ENCODE measurements at regions not wholly inside any gene's neighbourhood (a gene's known extent, or its start where the extent isn't known, plus 50 kb on each side); places are given as distances from the start of the nearest gene placed in this dataset.

DNA sequence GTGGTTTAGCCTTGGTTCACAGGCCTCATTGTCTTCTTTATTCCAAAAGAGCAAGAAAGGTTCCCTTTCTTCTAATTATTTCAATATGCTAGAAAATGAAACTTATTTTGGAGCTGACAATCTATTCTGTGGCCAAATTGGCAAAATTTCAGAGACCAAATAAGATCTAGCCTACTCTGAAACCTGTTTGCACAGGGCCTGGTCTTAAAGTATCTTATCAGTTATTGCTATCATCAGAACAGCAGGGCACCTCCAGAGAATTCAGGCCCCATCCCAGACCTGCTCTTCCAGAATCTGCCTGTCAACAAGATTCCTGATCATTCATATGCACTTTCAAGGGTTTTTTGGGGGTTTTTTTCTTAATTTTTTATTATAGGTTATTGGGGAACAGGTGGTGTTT lies 198.7 kb downstream of the ANAPC1 start:
- no peak for DNase-seq (ENCODE audit: low spot score)

DNA sequence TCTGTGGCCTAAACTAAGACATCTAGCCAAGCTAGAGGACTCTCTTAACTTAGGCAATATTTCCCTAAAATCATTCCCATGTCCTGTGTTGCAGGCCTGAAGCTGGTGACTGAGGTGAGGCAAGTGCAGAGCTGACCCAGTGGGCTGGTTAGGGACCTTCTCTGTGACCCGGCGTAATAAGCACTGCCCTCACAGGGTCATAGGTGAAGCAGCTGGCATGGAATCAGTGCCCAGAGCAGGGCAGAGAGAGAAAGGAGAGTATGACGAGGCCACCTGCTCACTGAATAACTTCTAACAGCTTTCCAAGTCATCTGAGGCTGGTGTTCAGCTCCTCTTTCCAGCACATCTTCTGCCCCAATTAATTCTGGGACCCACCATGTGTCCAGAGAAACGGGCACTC lies 197.0 kb downstream of the ANAPC1 start:
- DNase-seq (ENCODE audit: low spot score), result no peak

DNA sequence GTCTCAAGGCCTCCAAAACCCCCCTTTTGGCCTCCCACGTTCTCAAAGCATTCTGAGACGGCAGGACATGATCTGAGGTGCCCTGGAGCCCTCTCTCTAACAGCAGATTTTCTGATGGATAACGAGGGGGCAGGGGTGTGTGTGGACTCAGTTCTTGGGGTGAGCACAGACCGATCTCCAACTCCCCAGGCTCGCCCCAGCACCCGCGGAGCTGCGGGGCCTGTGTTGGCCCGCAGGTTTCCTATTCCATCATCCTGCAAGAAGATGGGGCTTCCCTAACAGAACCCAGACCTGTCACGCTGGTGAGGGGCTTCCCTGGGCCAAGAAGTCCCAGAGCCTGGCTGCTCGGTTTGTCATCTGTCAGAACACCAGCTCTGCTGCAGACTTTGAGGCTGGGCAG lies 196.1 kb downstream of the ANAPC1 start:
- DNase-seq (ENCODE audit: low spot score), result no peak

DNA sequence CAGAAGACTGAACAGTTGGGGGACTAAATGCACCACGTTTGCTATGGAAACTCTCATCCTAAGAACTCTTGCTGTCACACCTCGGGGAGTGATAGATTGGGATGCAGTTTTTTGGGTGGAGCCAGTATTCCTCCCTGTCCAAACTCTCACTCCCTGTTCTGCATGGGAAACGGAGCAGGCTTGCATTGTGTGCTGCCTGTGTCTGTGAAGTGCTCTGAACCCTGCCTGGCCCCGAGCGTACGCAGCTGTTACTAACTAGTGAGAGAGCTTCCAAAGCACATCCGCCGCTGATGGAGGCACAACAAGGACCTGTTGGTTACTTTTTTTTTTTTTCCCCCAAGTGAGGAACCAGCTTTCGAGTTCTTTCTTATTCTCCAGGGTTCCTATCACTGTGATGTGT lies 195.5 kb downstream of the ANAPC1 start:
- no peak for DNase-seq (ENCODE audit: low spot score)

DNA sequence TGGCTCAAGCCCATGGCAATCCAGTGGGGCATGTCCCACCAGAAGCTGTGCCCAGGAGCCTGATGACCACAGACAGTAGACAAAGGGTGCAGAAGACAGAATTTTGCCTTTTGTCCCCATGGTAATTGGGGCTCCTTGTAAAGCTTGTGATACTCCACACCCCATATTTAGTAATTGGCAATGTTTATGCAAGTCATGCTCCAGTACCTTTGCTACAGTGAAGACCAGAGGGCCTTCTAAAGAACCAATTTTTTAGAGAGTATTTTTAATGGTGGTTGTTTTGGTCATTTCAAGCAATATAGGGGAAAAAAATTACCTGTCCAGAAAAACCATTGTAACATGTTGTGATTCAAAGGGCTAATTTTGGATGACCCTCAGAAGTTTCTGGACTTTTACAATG lies 194.8 kb downstream of the ANAPC1 start:
- DNase-seq (ENCODE audit: low spot score), result no peak

DNA sequence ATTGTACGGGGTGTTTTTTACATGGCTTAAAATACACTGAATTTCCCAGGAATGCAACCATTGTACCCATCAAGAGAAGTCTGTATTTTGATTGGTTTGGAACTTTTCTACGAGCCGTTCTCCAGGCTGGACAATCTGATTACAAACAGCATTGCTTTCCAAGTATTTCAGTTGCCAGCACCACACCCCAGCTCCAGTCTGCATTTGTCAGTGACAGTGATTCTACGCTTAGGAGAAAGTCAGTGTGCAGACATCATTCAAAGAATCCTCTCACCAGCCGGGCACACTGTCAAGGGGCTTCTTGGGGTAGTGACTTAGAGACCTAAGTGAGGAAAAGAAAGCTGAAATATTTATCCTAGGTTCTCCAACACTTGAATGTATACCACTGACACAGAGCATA lies 194.1 kb downstream of the ANAPC1 start:
- DNase-seq (ENCODE audit: low spot score), result no peak

DNA sequence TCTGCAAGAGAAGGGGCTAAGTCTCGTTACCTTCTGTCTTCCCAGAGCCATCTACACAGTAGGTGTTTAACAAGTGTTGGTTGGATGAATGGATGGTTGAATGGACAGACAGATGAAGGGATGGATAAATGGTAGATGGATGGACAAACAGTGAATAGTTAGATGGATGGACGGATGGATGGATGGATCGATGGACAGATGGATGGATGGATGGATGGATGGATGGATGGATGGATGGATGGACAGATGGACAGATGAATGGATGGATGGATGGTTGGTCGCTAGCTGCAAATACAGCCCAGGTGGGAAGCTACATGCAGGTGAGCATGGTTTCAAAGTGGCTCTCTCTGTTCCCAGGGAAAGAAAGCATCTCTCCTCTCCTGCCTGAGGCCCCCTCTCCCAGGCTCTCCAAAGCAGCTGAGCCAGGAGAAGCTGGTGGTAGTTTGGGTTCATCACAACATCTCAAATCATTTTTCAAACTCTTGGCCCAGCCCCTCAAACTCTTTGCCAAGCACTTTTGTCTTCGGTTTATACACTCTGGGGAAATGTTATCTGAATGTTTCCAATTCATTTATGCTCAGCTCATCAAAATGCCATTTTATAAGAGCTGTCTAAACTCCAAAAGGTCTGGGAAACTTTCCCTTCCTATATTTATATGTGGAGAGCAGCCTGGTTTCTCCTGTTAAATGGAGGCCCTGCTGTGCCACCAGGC lies 192.7 kb downstream of the ANAPC1 start:
- no peak for DNase-seq (ENCODE audit: low spot score)

DNA sequence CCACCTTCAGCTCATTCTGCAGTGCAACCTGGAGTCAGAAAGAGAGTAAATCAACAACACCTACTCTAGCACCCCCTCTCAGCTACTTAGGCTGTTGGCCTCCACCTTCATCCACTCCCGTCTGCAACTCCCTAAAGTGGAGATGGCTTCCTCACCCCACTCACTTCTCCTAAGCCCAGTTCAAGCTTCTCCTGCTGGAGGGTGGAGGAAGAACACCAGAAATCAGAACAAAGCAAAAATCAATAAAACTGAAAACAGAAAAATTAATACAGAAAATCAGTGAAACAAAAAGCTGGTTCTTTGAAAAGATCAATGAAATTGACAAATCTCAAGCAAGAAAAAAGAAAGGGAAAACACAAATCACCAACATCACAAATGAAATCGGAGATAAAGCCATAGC lies 191.7 kb downstream of the ANAPC1 start:
- DNase-seq (ENCODE audit: low spot score), result no peak

DNA sequence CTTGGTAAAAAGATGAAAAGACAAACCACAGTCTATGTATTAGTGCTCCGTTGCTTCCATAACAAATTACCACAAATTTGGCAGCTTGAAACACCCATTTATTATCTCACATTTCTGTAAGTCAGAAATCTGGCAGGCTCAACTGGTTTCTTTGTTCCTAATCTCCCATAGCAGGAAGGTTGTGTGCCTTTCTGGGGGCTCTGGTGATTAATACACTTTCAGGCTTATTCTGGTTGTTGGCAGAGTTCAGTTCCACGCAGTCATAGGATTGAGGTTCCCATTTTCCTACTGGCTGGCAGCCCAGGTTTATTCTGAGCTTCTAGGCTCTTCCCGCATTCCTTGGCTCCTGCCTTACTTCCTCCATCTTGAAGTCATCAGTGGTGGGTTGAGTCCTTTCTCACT lies 189.3 kb downstream of the ANAPC1 start:
- no peak for DNase-seq (ENCODE audit: low spot score)

DNA sequence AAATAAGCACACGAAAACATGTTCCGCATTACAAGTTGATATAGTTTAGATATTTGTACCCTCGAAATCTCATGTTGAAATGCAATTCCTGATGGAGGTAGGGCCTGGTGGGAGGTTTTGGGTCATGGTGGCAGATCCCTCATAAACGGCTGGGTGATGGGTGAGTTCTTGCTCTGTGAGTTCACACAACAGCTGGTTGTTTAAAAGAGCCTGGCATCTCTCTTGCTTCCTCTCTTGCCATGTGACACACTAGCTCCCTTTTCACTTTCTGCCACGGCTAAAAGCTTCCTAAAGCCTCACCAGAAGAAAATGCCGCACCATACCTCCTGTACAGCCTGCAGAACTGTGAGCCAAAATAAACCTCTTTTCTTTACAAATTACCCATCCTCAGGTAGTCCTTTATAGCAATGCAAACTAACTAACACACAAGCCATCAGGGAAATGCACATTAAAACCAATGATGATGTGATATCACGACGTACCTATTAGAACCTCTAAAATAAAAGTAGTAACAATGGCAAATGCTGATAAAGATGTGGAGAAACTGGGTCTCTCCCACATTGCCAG lies 188.5 kb downstream of the ANAPC1 start:
- DNase-seq (ENCODE audit: low spot score), result no peak

DNA sequence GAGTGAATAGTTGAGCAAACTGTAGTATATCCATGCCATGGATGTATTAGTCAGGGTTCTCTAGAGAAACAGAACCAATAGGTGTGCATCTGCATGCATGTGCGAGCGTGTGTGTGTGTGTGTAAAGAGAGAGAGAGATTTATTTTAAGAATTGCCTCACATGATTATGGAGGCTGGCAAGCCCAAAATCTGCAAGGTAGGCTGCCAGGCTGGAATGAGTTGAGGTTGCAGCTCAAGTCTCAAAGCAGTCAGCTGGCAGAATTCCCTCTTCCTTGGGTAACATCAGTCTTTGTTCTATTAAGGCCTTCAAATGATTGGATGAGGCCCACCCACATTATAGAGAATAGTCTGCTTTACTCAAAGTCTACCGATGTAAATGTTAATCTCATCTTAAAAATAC lies 187.8 kb downstream of the ANAPC1 start:
- no peak for DNase-seq (ENCODE audit: low spot score)

DNA sequence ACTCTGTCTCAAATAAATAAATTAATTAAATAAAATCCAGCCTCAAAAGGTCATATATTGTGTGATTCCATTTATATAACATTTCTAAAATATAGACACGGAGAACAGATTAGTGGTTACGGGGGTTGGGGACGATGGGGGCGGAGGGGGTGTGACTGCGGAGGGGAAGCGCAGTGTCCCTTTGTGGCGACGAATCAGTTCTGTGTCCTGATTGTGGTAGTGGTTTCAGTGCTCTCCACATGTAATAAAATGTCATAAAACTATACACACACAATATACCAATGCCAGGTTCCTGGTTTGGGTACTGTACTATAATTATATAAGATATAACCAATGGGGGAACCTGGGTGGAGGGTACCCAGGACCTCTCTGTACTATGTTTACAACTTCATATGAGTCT lies 186.4 kb downstream of the ANAPC1 start:
- no peak for DNase-seq (ENCODE audit: low spot score)

DNA sequence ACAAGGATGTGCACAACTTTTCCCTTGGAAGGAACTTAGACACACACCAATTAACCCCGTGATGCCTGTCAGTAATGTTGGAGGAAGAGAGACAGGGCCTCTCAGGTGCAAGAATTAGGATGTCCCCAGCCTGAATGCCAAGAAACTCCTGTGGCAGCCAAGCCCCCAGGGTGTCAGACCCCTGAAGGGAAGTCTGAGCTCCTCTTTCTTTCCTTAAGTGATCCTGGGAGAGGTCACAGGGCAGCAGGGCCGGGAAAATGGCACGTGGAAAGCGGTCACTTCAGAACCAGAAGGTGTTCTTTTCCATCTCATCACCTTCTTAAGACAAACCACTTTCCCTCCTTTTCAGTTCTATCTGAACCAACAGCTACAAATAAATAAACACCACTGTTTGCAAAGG lies 185.9 kb downstream of the ANAPC1 start:
- no peak for DNase-seq (ENCODE audit: low spot score)

DNA sequence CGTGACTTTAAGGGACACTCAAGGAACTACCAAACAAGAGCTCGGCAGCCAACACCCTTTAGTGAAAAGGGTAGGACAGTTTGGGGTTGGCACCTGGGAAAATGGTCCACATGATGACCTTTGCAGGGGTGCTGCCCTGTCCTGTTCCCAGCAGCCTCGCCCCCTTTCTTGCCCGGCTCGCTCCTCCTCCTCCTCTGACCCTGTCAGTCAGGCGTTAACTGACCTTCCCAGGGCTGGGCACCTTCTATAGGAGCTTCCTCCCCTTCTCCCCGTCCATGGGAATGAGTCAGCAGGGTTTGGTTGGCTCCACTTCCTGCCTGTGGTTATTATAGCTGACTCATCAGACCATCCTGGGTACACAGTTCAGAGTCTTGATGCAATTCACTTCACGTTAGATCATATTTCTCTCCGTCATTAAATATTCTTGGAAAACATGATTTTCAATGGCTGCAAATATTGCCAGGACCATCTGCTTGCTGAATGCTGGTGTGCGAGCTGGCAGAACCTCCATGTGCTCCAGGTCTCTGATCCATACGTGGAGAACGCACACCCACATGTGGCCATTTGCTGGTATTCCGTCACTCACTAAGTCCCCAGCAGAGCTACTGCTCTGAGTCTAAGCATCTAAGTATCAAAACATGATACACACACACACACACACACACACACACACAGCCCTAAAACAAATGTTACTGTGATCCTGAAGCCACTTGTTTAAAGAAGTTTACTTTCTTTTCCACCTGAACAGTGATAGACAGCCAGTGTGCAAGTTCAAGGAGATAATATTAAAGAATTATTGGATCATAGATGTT lies 185.0 kb downstream of the ANAPC1 start:
- peak; percentile 67 for DNase-seq (ENCODE audit: low spot score)

DNA sequence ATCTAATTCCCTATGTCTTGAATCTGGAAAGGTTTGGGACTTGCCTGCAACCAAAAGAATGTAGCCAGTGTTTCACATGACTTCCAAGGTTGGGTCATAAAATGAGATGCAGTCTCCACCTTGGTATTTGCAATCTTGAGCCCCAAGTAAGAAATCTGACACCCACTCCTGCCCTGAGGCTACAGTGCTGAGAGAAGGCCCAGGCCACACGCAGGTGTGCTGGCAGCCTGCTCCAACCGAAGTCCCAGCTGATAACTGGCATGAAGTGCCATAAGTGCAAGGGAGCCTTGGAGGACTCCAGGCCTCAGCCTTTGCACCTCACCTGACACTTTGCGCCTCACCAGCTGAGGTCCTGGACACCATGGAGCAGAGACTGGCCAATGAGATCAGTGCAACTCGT lies 182.7 kb downstream of the ANAPC1 start:
- no peak for DNase-seq (ENCODE audit: low spot score)

DNA sequence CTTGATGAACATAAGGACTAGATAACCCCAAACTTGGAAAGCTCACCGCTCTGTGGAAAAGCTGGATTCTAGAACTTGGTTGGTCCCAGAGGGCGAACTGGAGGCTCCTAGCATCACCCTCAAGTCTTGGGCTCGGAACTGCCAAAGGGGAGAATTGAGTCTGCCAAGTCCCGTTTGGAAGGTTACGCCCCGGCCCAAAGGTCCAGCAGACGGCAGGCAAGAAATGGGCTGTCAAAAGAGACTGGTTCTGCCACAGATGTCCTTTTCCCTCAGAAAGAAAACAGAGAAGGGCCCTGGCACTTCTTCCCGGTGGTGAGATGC lies 182.2 kb downstream of the ANAPC1 start:
- DNase-seq (ENCODE audit: low spot score), result no peak

DNA sequence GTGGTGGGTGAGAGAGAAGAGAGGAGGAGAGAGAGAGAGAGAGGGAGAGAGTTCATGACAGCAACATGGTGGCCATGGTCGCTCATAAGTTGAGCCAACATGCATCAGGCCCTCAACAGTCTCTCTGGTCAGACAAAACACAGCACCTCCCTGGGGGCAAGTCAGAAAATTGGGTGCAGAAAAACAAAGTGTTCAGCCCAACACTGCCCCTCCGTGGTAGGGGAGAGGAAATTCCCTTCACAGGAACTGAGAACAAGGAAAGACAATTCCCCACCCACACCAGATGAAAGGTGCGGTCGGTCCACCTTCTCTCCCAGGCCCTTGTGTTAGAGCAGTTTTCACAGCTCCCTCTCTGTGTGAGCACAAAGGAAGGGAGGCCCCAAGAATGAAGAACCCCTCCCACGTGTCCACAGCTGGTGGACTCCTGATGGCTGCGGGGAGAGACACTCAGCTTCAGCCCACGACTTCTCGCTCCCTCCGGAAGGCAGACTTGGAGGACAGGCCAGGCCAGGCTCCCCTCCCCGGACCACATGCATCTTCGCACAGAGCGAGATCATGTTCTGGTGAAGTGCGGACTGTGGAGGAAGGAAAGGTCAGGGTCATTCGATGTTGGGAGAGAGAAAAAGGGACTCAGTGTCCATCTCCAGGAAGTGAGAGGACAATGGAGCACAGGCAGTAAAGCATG lies 181.7 kb downstream of the ANAPC1 start:
- DNase-seq (ENCODE audit: low spot score), result peak; percentile 37

DNA sequence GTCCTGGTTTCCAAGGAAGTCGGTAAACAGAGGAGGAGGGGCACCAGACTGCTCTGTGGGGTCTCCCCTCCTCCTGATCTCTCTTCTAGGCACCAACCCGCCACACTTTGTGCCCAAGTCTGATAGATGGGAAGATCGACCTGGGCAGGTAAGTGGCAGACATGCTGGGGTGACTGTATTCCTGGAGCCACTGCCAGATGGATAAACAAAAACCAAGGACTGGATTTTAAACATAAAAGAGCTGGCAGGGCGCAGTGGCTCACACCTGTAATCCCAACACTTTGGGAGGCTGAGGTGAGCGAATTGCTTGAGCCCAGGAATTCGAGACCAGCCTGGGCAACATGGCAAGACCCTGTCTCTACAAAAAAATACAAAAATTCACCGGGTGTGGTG lies 181.2 kb downstream of the ANAPC1 start:
- DNase-seq (ENCODE audit: low spot score), result no peak

DNA sequence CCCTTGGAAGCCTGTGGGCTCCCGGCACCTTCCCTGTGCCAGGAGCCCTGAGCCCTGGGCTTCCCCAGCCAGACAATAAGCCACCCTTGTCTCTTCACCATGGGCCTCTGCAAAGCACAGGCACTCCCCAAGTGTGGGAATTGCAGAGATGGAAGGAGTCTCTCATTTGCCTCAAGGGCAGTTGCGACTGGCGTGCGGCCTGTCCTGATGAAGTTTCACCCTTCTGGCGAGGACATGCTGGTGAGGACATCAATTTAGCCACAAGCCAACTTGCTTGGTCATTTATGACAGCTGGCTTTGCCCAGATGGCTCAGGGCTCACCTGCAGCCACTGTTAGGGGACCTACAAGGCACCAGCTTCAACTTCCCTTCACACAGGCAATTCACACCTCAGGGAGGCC lies 180.2 kb downstream of the ANAPC1 start:
- no peak for DNase-seq (ENCODE audit: low spot score)

DNA sequence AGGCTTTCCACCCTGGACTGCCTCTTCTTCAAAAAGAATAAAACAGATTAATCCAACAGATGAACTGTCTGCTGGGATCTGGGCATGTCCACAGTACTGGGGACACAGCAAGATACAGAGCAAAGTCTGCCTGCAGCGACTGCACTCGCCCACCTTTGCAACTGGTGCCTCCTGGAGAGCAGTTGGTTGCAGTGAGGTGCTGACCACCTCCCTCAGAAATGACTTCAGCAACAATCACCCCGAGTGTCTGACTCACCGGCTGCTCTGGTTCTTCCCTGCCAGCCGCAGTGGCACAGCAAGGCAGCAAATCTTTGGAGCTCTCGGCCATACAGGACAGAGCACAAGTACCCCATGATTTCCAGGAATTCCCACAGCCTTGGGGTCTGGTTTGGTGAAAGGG lies 179.7 kb downstream of the ANAPC1 start:
- no peak for DNase-seq (ENCODE audit: low spot score)

DNA sequence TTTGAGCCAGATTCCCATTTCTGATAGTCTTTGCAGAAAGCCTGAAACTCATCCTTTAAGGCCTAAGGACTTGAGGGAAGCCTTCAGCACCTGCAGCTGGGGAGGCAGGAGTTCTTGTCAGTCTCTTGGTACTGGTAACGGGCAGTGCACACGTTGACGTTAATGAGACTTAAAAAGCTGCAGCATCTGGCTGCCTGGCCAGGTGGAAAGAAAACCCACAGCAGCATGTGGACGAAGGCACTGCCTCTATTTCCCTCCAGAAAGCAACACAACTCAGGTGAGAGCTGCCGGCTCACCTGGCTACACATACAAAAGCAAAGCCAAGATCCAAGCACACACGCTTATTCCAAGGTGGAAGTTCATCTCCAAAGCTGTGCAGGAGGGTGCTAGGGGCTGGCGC lies 178.8 kb downstream of the ANAPC1 start:
- DNase-seq (ENCODE audit: low spot score), result no peak

DNA sequence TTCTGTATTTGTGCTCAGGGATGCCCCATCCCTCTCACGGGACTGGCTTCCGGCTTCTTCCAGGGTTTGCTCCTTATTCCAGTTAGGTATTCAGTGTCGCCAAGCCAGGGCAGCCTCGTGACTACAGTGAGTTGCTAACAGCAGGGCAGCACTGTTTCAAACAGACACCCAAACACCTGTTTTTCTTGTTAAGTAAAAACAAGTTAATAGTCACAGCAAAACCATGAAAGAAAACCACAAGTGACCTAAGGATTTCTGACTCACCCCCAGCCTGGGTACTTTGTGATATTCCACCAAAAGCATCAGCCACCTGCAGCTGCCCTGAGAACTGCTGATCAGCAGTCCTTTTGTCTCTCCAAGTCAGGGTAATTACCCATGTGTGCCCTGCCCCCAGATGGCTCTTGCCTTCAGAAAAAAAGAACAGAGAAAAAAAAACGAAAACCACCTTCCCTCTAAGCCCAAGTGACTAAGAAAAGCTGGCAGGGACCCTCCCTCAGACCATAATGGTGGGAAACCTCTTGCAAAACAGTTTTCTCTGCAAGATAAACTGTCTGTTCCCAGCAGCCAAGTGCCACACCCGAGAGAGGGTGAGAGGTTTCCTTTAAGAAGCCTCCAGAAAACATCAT lies 178.2 kb downstream of the ANAPC1 start:
- no peak for DNase-seq (ENCODE audit: low spot score)

All from SK-N-DZ (cell line).